Peyer's patch (tissue), 4 donors: ENCODE measurements at regions not wholly inside any gene's neighbourhood (a gene's known extent, or its start where the extent isn't known, plus 50 kb on each side); places are given as distances from the start of the nearest gene placed in this dataset.

ENCODE experiments used
- DNase-seq, 3 donors: peaks; one replicate each; pipeline ENCODE4 v3.0.0-alpha.2; 2017 to 2019
- H3K27ac ChIP-seq, 4 donors: fragments of 200-600 bp; sonication (generic); one replicate each; pipeline ENCODE4 v1.5.1; 2016 to 2019
- H3K27me3 ChIP-seq, 2 donors: fragments of 200-600 bp; sonication (generic); one replicate each; pipeline ENCODE4 v1.5.1; 2019
- H3K36me3 ChIP-seq, 3 donors: fragments of 200-600 bp; sonication (generic); one replicate each; pipeline ENCODE4 v1.5.1; 2016 to 2019
- H3K4me1 ChIP-seq, 4 donors: fragments of 200-600 bp; sonication (generic); one replicate each; pipeline ENCODE4 v1.5.1; 2016 to 2019
- H3K4me3 ChIP-seq, 4 donors: fragments of 200-600 bp; sonication (generic); 1 replicate in 3 of 4; 2 replicates in 1 of 4; pipeline ENCODE4 v1.5.1; 2016 to 2019; ENCODE audit warnings: mild to moderate bottlenecking in 1 of 4
- H3K9me3 ChIP-seq, 4 donors: fragments of 200-600 bp; sonication (generic); one replicate each; pipeline ENCODE4 v1.5.1; 2016 to 2019; ENCODE audit warnings: mild to moderate bottlenecking in 1 of 4
- CTCF ChIP-seq, 6 experiments: fragments of 450-650 bp in 4 of 6; fragments of 200-600 bp in 2 of 6; sonication (generic) in 1 of 6; IDR thresholded peaks; one replicate each; pipeline ENCODE4 v1.5.1; 2017 to 2019; ENCODE audit warnings: antibody characterized with exemption in 6 of 6, mild to moderate bottlenecking in 3 of 6, moderate library complexity in 1 of 6
- POLR2A ChIP-seq, 2 donors: fragments of 450-650 bp; IDR thresholded peaks; one replicate each; pipeline ENCODE4 v1.5.1; 2017; ENCODE audit warnings: antibody characterized with exemption in 2 of 2, mild to moderate bottlenecking in 2 of 2, moderate library complexity in 2 of 2

DNA sequence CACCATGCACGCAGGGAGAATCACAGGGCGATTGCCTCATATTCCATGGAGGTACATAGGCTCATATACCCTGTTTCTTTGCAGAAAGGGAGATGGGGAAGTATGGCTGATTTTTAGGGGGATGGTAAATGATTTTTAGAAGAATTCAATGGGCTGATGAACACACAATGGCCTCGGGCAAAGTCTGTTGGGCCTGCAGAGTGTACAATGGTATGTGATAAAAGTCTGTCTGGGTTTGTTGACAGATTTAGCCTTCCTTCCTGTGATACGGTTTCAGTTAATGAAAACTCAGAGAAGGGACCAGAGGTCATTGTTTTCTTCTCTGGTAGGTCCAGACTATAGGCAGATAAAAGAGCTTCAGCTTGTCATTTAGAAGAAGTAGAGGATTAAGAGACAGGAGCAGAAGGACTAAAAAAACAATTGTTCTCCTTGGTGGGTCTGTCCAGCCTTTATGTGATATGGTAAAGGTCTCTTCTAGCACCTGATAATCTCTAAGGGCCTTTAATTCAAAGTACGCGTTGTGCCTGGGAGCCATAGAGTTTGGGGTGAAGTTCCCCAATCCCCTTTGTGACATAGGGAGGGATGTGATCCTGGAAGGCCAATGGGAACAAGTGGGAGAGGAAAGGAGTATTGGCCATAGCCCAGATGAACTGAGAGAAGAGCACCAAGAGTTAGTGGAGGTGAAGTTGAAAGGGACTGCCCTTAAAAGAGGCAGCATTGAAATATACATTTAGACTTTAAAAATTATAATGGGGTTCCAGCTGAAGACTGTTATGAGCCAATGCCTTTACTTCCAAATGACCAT lies 107.5 kb upstream of the SERPINE2 start:
- TF ChIP-seq CTCF (IDR thresholded peaks at IDR 0.05) (no peak), POLR2A (IDR thresholded peaks at IDR 0.05) (no peak)
- H3K4me3 ChIP-seq = no peak overlapping the region
- no peaks in the 10 kb centered on the region for H3K36me3 ChIP-seq
- DNase-seq = peak in 2 of 3 donors; percentile 54 to 58
- H3K27ac ChIP-seq = peak overlapping the region in 3 of 4 donors; percentile 34 to 84 (median 77)
- no peaks in the 10 kb centered on the region for H3K27me3 ChIP-seq
- H3K4me1 ChIP-seq = peaks cover 0 to 6% (median 2%) of the 10 kb centered on the region in 4 donors
- H3K9me3 ChIP-seq = no peaks in the 10 kb centered on the region

DNA sequence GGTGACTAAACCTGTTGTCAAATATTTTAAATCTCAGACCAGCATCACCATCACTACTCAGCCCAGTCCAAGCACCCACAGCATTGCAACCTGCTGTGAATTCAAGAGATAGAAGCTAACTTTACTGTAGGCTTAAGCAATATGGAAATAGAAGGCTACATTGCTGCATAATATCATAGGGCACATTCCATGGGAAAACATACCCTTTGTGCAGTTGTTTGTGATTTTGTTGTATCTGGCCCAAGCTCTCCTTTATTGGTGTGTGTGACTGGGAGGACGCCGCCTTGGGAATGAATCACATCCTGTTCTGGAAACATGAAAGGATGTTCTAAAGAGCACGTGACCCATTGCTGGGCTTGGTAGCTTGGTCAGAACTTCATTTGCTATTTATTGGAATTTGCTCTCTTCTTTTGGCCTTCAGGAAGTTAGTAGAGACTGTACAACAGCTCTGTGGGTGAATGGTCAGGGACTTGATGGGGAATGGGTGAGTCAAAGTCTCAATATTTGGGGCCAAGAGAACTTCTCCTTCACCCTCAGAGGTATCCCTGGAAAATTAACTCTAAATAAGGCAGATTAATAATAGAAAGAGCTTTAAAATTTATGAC lies 106.8 kb upstream of the SERPINE2 start:
- peaks cover 0 to 6% (median 2%) of the 10 kb centered on the region in 4 donors for H3K4me1 ChIP-seq
- TF ChIP-seq CTCF (IDR thresholded peaks at IDR 0.05) (no peak), POLR2A (IDR thresholded peaks at IDR 0.05) (no peak)
- DNase-seq = peak in 2 of 3 donors; percentile 63 to 76

GRCh38 chr2:224143526-224143925 lies 104.4 kb upstream of the SERPINE2 start:
- H3K27ac ChIP-seq = no peak overlapping the region
- TF ChIP-seq CTCF (IDR thresholded peaks at IDR 0.05) = no peak
- TF ChIP-seq POLR2A (IDR thresholded peaks at IDR 0.05) = no peak
- no peaks in the 10 kb centered on the region for H3K27me3 ChIP-seq
- no peak for DNase-seq
- H3K36me3 ChIP-seq = no peaks in the 10 kb centered on the region
- no peaks in the 10 kb centered on the region for H3K9me3 ChIP-seq
- no peak overlapping the region for H3K4me3 ChIP-seq
- H3K4me1 ChIP-seq = peaks cover 0 to 6% (median 2%) of the 10 kb centered on the region in 4 donors

More for the DNA sequence above, 106.8 kb upstream of the SERPINE2 start:
- Histone ChIP-seq H3K4me3 (no peak overlapping the region), H3K36me3 (no peaks in the 10 kb centered on the region), H3K27ac (peak overlapping the region in 3 of 4 donors; percentile 34 to 84 (median 77)), H3K9me3 (no peaks in the 10 kb centered on the region), H3K27me3 (no peaks in the 10 kb centered on the region)

DNA sequence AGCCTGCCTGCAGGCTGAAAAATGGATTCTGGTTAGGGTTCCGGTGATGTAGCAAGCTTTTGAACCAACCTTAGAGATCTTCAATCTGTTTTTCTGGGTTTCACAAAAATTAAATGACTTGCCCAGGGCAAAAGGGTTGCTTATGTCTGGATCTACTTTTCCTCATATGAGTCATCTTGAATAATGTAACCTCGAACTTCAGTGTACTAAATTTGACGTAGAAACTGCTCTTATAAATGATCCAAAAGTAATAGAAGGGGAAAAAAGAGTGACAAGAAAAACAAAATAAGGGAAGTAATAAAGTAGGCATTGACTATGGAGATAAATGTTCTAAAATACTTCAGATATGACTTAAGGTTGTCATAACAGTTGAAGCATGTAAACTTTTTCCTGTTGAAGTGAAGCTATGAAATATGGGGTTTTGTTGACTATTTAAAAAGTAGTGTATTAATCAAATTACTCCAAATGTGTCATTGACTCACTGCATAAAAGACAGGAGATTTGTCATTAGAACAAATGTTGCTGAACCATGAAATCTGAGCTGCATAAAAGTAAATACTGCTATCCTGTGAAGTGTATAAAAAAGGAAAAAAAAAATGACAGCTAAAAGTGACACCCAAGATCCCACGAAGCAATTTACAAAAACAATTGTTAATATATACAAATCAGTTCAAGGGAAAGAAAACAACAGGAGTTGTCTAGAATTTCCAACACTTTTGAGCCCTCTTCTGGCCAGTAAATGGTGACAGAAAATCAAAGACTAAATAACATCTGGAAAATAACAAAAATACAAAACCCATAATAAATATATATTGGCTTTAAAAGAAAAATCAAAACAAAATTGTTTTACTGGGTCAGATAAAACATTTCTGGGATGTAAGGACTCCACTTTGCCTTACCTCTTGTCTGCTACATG lies 103.6 kb upstream of the SERPINE2 start:
- Histone ChIP-seq H3K27ac (no peak overlapping the region), H3K4me1 (peaks cover 0 to 6% (median 2%) of the 10 kb centered on the region in 4 donors), H3K36me3 (no peaks in the 10 kb centered on the region), H3K4me3 (no peak overlapping the region), H3K27me3 (no peaks in the 10 kb centered on the region), H3K9me3 (no peaks in the 10 kb centered on the region)
- DNase-seq = no peak
- TF ChIP-seq CTCF (IDR thresholded peaks at IDR 0.05) (no peak), POLR2A (IDR thresholded peaks at IDR 0.05) (no peak)

DNA sequence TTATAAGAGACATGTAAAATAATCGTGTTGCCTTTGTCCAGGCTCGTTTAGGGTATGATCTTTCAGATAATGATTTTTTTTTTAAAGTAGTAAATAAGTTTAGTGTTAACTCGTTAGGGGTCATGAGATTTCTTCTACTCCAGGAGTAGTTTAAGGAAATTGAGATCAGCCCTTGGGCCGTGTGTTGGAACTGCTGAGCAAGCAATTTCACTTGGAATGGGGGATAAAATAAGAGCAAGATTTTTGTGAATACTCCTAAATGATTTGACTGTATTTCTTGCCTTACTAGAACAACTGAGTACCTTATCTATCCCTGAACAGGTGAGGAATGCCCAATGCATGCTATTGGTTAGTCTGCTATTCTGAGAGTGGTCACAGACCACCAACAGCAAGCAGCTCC lies 102.2 kb upstream of the SERPINE2 start:
- DNase-seq = no peak
- no peaks in the 10 kb centered on the region for H3K9me3 ChIP-seq
- H3K4me1 ChIP-seq = no peaks in the 10 kb centered on the region
- H3K27me3 ChIP-seq = no peaks in the 10 kb centered on the region
- no peak overlapping the region for H3K27ac ChIP-seq
- no peak overlapping the region for H3K4me3 ChIP-seq
- H3K36me3 ChIP-seq = no peaks in the 10 kb centered on the region
- no peak for TF ChIP-seq CTCF (IDR thresholded peaks at IDR 0.05)
- TF ChIP-seq POLR2A (IDR thresholded peaks at IDR 0.05) = no peak
